PC-3 (cell line): ENCODE measurements at regions not wholly inside any gene's neighbourhood (a gene's known extent, or its start where the extent isn't known, plus 50 kb on each side); places are given as distances from the start of the nearest gene placed in this dataset.
"Not testable (repeated sequence)": the region's sequence is repeated elsewhere in the genome, so short reads cannot be mapped to it uniquely, and the experiment has no call there.

Source experiments
- ATAC-seq: fragments of 200-7000 bp; cut with Tn5 transposase; 2 replicates; pipeline ENCODE4 v1.9.1; 2020; ENCODE audit warnings: mild to moderate bottlenecking, moderate library complexity
- BruUV-seq: library from RNA; stranded (reverse); fragments of 400-500 nt; replicated peaks from 2 replicates; lab custom pipeline; 2021; lab: Mats Ljungman, UMichigan
- CTCF ChIA-PET: fragments of 300-600 bp; sonication (Branson Sonifier 250); formaldehyde crosslinking; loops from one replicate; lab custom pipeline; 2022; ENCODE audit warnings: antibody characterized with exemption; lab: Charles Lee
- POLR2A ChIA-PET: fragments of 300-600 bp; sonication (Branson Sonifier 250); formaldehyde crosslinking; loops from one replicate; lab custom pipeline; 2022; ENCODE audit warnings: antibody characterized with exemption; ENCODE audit not compliant: unreplicated experiment; lab: Charles Lee
- DNase-seq: peaks from one replicate; pipeline ENCODE4 v3.0.0-alpha.2; 2015
- H2AFZ ChIP-seq: fragments of 300-600 bp; sonication (generic); 2 replicates; pipeline ENCODE4 v1.6.0; 2016; ENCODE audit warnings: antibody characterized with exemption, low read length
- H3F3A ChIP-seq: fragments of 300-600 bp; sonication (generic); one replicate; pipeline ENCODE4 v1.6.0; 2017; ENCODE audit warnings: antibody characterized with exemption, low read length, control low read depth, mild to moderate bottlenecking; ENCODE audit not compliant: unreplicated experiment
- H3K27ac ChIP-seq: fragments of 300-600 bp; sonication (generic); 2 replicates; pipeline ENCODE4 v1.5.1; 2016; ENCODE audit warnings: mild to moderate bottlenecking, low read length
- H3K27me3 ChIP-seq: fragments of 300-600 bp; sonication (generic); 2 replicates; pipeline ENCODE4 v1.6.1; 2016; ENCODE audit warnings: low read length, mixed read lengths
- H3K36me3 ChIP-seq: fragments of 300-600 bp; sonication (generic); 2 replicates; pipeline ENCODE4 v1.6.1; 2016; ENCODE audit warnings: low read depth, mixed run types, low read length, mixed read lengths
- H3K4me1 ChIP-seq: fragments of 300-600 bp; sonication (generic); 2 replicates; pipeline ENCODE4 v1.5.1; 2016; ENCODE audit warnings: low read length; ENCODE audit not compliant: insufficient read depth
- H3K4me2 ChIP-seq: fragments of 300-600 bp; sonication (generic); 2 replicates; pipeline ENCODE4 v1.6.0; 2016; ENCODE audit warnings: low read length
- H3K4me3 ChIP-seq: fragments of 300-600 bp; sonication (generic); 2 replicates; pipeline ENCODE4 v1.5.1; 2016; ENCODE audit warnings: mild to moderate bottlenecking, low read length, mixed read lengths
- H3K79me2 ChIP-seq: fragments of 300-600 bp; sonication (generic); 2 replicates; pipeline ENCODE4 v1.6.1; 2017; ENCODE audit warnings: low read length, mixed read lengths
- H3K9ac ChIP-seq: fragments of 300-600 bp; sonication (generic); 2 replicates; pipeline ENCODE4 v1.6.0; 2016; ENCODE audit warnings: mild to moderate bottlenecking, low read length
- H3K9me2 ChIP-seq: fragments of 300-600 bp; sonication (generic); replicated peaks from 2 replicates; pipeline ENCODE4 v1.6.1; 2016; ENCODE audit warnings: mixed run types, low read length, mixed read lengths
- H3K9me3 ChIP-seq: fragments of 300-600 bp; sonication (generic); 2 replicates; pipeline ENCODE4 v1.6.1; 2016; ENCODE audit warnings: low read length, mixed read lengths
- H4K20me1 ChIP-seq: fragments of 300-600 bp; sonication (generic); 2 replicates; pipeline ENCODE4 v1.6.1; 2016; ENCODE audit warnings: low read length, mixed read lengths
- CTCF ChIP-seq: fragments of 300-600 bp; sonication (generic); conservative IDR thresholded peaks from 2 replicates; pipeline ENCODE4 v1.5.1; 2017; ENCODE audit warnings: antibody characterized with exemption, low read depth, mild to moderate bottlenecking, low read length
- EZH2 ChIP-seq: fragments of 300-600 bp; sonication (generic); IDR thresholded peaks from one replicate; pipeline ENCODE4 v1.6.1; 2017; ENCODE audit warnings: antibody characterized with exemption, mild to moderate bottlenecking, low read length; ENCODE audit not compliant: unreplicated experiment
- EZH2phosphoT487 ChIP-seq: fragments of 300-600 bp; sonication (generic); IDR thresholded peaks from 2 replicates; pipeline ENCODE4 v1.6.1; 2018; ENCODE audit warnings: mild to moderate bottlenecking, antibody characterized with exemption, low read length, borderline replicate concordance
- intact Hi-C: fragments of 100-400 bp; cut with micrococcal nuclease; formaldehyde crosslinking; loops from 2 replicates; pipeline ENCODE4 v1.9.0; 2023

GRCh38 chr3:153783741-153784480 lies 337.3 kb upstream of the ARHGEF26 start:
- Histone ChIP-seq H3K27ac (no peak overlapping the region), H3K36me3 (no peaks in the 10 kb centered on the region), H3K4me3 (no peak overlapping the region), H3F3A (no peaks in the 10 kb centered on the region), H3K79me2 (no peaks in the 10 kb centered on the region), H3K4me2 (no peak overlapping the region), H3K9me3 (no peaks in the 10 kb centered on the region), H2AFZ (no peak overlapping the region), H3K27me3 (no peaks in the 10 kb centered on the region), H3K4me1 (no peaks in the 10 kb centered on the region), H4K20me1 (no peaks in the 10 kb centered on the region), H3K9me2 (no peaks in the 10 kb centered on the region), H3K9ac (no peak overlapping the region)
- ChIA-PET CTCF (no interaction called here), POLR2A (no interaction called here)
- TF ChIP-seq CTCF: no peak
- TF ChIP-seq EZH2: no peak
- TF ChIP-seq EZH2phosphoT487: no peak
- BruUV-seq: no TSS peak
- intact Hi-C loops: no loop called here
- DNase-seq (no peak), ATAC-seq (no peak)

GRCh38 chr3:153785901-153786300 lies 335.3 kb upstream of the ARHGEF26 start:
- ATAC-seq (peak; percentile 58; the same call in 1 of the 2 replicates), DNase-seq (peak; percentile 16)
- Histone ChIP-seq H3K9me3 (no peaks in the 10 kb centered on the region), H3K4me3 (no peak overlapping the region), H3K36me3 (no peaks in the 10 kb centered on the region), H4K20me1 (no peaks in the 10 kb centered on the region), H3K9me2 (no peaks in the 10 kb centered on the region), H3K79me2 (no peaks in the 10 kb centered on the region), H3K4me1 (no peaks in the 10 kb centered on the region), H2AFZ (no peak overlapping the region), H3K27me3 (no peaks in the 10 kb centered on the region), H3K9ac (no peak overlapping the region), H3K4me2 (no peak overlapping the region), H3K27ac (no peak overlapping the region), H3F3A (no peaks in the 10 kb centered on the region)
- intact Hi-C loops: loop anchor here (2.0 kb wide), 1 partner anchor 141 kb away; no protein-coding TSS in a partner anchor
- TF ChIP-seq CTCF: peak; percentile 55; the same call in 1 of the 2 replicates
- TF ChIP-seq EZH2phosphoT487: no peak
- no peak for TF ChIP-seq EZH2
- ChIA-PET POLR2A (no interaction called here), CTCF (no interaction called here)
- no TSS peak for BruUV-seq

GRCh38 chr3:153789380-153789779 lies 331.8 kb upstream of the ARHGEF26 start:
- H3K4me2 ChIP-seq: no peak overlapping the region
- TF ChIP-seq CTCF (no peak), EZH2 (no peak), EZH2phosphoT487 (no peak)
- no peak overlapping the region for H3K4me3 ChIP-seq
- H3K9me2 ChIP-seq: no peaks in the 10 kb centered on the region
- H3F3A ChIP-seq: no peaks in the 10 kb centered on the region
- no peaks in the 10 kb centered on the region for H3K4me1 ChIP-seq
- H3K79me2 ChIP-seq: no peaks in the 10 kb centered on the region
- H3K27ac ChIP-seq: no peak overlapping the region
- ChIA-PET POLR2A (no interaction called here), CTCF (no interaction called here)
- BruUV-seq: no TSS peak
- ATAC-seq (no peak), DNase-seq (no peak)
- intact Hi-C loops: no loop called here
- no peaks in the 10 kb centered on the region for H3K9me3 ChIP-seq
- no peaks in the 10 kb centered on the region for H3K36me3 ChIP-seq
- H2AFZ ChIP-seq: no peak overlapping the region
- no peaks in the 10 kb centered on the region for H4K20me1 ChIP-seq
- no peak overlapping the region for H3K9ac ChIP-seq
- no peaks in the 10 kb centered on the region for H3K27me3 ChIP-seq

GRCh38 chr3:153797056-153797455 lies 324.1 kb upstream of the ARHGEF26 start:
- H3F3A ChIP-seq, H3K9ac ChIP-seq, H2AFZ ChIP-seq, DNase-seq, H3K27ac ChIP-seq, BruUV-seq, H3K79me2 ChIP-seq, H4K20me1 ChIP-seq, H3K4me2 ChIP-seq, H3K9me3 ChIP-seq, H3K9me2 ChIP-seq, H3K4me1 ChIP-seq, CTCF ChIA-PET, H3K27me3 ChIP-seq, H3K36me3 ChIP-seq, POLR2A ChIA-PET, intact Hi-C loops, H3K4me3 ChIP-seq, ATAC-seq: not testable (repeated sequence)
